GM19438 (cell line): ENCODE measurements at regions not wholly inside any gene's neighbourhood (a gene's known extent, or its start where the extent isn't known, plus 50 kb on each side); places are given as distances from the start of the nearest gene placed in this dataset.

Source experiments
- ATAC-seq: cut with Tn5 transposase; IDR thresholded peaks from one replicate; pipeline ENCODE4 v1.9.1; 2021; ENCODE audit warnings: low read depth; ENCODE audit not compliant: unreplicated experiment

GRCh38 chr19:29321116-29321515, 108.2 kb upstream of the UQCRFS1 start:
- ATAC-seq = no peak

DNA sequence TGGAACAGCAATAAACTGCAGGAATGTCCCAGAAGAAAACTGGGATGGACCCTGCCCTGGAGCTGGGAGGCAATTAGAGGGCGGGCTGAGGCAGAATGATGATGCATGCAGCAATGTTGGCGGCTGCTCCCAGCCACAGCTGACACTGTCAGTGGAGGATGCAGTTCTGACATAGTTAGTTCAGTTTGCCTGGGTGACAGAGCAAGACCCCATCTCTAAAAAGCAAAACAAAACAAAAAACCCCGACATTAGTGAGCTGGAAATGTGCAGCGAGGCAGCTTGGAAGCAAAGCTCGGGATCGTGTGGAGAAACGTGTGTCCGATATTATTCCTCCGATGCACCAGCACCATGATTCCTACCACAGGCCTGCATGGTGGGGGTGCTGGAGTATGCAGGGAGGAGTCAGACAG, 110.1 kb upstream of the UQCRFS1 start:
- ATAC-seq = no peak

GRCh38 chr19:29323440-29324290, 110.7 kb upstream of the UQCRFS1 start:
- ATAC-seq = no peak

- ATAC-seq = no peak
Measured at GRCh38 chr19:29324291-29324680, 111.3 kb upstream of the UQCRFS1 start.

DNA sequence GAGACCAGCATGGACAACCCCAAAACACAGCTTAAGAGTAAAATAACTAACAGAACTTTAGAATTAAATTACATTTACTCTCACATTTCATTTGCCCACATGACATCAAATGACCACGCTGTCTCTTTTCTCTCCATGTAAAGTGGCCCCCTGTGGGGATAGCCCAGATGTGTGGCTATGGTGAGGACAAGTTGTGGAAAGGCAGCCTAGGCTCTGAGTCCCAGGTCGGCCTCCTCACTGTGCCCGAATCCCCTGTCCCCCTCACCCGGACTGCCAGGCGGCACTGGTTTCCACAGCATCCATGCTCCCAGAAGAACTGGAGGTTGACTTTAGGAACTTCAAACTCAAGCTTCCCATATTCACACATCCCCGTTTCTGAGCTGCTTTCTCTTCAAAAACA, 111.8 kb upstream of the UQCRFS1 start:
- no peak for ATAC-seq

- ATAC-seq = no peak
Measured at GRCh38 chr19:29325241-29325975, 112.5 kb upstream of the UQCRFS1 start.

DNA sequence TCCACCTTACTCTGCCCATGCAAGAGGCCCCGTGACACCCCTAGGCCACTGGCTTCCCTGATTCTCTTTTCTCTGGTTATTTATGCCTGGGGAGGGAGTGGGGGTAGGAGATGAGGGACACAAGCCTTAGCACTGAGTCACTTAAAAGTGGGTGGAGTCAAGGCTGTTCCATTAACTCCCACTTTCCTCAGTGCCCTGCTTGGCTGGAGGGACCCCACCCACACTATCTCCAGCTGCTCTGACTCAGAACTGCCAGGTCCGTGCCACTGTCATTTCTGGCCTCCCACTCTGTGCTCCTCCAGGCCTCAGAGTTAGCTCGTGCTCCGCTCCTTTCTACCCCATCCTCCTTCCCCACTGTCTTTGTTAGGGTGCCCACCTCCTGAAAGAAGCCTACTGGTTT, 113.4 kb upstream of the UQCRFS1 start:
- no peak for ATAC-seq

DNA sequence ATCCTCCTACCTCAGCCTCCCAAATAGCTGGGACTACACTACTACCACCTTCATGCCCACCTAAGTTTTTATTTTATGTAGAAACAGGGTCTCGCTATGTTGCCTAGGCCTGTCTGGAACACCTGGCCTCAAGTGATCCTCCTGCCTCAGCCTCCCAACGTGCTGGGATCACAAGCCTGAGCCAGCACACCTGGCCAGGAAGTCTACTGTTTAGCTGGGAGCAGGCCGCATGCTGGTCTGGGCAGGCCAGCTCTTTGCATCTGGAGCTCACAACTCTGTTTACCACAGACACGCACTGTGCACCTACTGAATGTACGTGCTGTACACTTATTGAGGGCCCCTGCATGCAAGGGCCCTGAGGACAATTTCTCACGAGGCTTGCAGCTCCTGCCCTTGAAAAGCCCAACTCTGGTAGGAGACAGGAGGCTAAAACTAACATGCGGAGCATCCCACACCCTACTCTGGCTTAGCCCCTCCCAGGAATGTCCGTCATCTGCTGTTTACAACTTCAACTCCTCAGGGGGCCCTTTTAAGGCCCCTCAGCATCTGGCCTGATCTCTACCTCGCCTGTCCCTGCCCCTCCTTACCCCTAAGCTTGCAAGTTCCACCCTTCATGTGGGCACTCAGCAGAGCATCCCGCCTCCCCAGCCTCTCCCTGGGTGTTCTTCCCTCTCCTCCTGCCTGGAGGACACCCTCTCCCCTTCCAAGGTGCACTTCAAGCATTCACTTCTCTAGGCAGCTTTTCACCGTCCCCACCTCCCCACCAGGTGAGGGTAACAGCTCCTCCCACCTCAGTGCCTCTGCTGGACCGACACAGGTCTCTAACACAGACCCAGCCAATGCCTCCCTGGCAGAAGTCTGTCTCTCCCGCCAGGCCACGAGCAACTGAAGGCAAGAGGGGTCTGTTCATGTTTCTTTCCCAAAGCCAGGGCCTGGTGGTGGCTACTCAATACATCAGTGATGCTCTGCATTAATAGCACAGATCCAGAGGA, 114.2 kb upstream of the UQCRFS1 start:
- no peak for ATAC-seq

GRCh38 chr19:29328586-29328985, 115.6 kb upstream of the UQCRFS1 start:
- ATAC-seq = no peak

GRCh38 chr19:29329460-29330134, 116.6 kb upstream of the UQCRFS1 start:
- ATAC-seq = no peak

DNA sequence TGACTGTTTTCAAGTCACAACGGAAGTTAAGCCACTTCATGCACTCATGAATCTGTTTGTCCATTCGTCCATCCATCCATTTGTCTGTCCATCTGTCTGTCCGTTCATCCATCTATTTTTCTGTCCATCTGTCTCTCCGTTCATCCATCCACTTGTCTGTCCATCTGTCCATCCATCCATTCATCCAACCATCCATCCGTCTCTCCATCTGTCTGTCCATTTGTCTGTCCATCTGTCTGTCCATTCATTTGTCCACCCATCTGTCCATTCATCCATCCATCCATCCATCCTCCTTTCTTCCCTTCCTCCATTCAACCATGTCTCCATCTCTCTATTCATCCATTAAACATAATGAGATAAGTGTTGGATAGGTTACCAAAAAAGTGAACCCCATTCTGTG, 123.5 kb upstream of the UQCRFS1 start:
- ATAC-seq = no peak

- ATAC-seq = no peak
Measured at GRCh38 chr19:29337029-29337428, 124.1 kb upstream of the UQCRFS1 start.

DNA sequence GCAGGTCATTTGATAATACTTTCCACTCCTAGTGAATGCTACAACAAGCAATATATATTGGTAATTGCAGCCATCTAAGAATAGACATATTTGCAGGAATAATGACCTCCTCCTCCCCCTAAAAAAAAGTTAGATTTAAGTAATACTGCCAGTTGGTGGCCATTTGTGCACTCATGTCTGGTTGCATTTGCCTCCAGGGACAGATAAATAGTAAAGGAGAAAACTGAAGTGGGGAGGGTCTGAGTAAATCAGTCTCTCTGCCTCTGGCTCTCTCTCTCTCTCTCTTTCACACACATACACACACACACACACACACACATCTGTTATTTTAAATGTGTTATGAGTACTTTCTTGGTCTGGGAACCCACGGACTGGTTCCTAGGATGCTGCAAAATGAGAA, 125.5 kb upstream of the UQCRFS1 start:
- no peak for ATAC-seq

- no peak for ATAC-seq
Measured at GRCh38 chr19:29342721-29343120, 129.8 kb upstream of the UQCRFS1 start.

- no peak for ATAC-seq
Measured at GRCh38 chr19:29364224-29364726, 151.3 kb upstream of the UQCRFS1 start.

GRCh38 chr19:29364999-29365398, 152.0 kb upstream of the UQCRFS1 start:
- no peak for ATAC-seq

DNA sequence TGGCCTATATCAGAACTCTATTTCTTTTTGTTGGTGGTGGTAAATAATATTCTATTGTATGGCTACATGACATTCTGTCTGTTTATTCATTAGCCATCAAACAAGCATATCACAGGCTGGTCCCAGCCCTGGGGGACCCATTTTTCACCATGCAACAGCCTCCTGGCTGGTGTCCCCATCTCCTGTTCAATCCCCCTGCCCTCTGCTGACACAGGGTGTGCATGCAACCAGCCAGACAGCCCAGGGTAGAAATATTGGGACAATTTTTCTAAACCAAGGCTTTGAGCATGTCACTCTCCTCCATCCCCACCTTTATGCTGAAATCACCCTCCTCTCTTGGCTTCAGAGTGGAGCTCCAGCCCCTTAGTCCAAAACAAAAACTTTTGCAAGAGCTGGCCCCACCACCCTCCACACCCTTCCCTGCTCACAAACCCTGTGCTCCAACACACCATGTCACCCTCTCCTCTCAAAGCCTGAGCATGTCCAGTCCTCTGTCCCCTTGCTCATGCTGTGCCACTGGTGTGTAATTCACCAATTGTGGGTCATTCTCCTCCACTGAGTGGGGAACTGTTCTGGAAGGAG, 153.0 kb upstream of the UQCRFS1 start:
- ATAC-seq = no peak

DNA sequence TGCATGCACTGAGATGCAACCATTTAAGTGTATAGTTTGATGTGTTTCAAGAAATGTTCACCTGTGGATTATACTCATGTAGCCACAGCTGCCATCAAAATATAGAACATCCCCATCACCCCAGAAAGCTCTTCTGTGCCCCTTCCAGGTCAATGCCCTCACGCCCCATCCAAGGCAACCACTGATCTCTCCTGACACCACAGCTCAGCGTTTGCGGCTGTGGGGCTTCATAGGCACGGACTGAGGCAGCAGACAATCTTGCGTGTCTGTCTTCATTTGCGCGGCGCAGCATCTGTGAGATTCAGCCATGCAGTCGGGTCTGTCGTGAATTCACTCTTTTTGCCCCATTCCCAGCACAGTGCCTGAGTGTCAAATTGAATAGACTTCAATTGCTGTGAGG, 153.8 kb upstream of the UQCRFS1 start:
- ATAC-seq = no peak

DNA sequence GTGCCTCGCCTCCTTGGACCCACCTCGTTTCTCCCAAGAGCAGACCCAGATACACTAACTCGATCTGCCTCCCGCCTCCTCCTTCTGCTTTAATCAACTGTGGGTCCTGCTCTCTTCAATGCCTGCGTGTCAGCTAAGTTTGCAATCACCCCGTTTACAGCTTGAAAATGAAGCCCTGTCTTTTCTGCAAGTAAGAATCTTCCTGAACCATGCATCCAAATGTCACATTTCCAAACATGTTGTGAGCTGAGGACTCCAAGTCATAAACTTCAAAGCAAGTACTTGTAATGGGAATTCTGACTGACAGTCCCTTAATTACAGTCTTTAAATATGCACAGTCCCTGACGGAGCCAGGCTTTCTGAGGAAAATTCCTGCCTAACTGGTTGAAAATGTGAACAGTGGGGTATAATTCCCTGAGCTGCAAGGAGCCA, 154.9 kb upstream of the UQCRFS1 start:
- ATAC-seq = no peak

DNA sequence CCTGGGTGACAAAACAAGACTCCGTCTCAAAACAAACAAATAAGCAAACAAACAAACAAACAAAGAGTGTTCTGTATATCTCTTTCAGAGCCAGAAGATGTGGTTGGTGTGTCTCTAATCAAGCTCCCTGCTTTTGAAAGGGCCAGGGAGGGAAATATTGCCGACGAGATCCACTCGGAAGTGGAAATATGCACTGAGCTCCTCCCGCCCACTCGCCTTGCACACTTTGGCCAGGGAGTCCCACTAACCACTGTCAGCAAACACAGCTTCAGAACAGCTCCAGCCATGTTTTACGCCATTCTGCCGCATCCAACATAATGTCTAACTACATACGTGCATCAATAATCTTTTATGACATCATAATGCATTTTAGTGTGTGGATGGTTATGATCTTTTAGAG, 155.5 kb upstream of the VSTM2B start:
- no peak for ATAC-seq
